H1 (cell line): ENCODE measurements at regions not wholly inside any gene's neighbourhood (a gene's known extent, or its start where the extent isn't known, plus 50 kb on each side); places are given as distances from the start of the nearest gene placed in this dataset.

Experiments used
- CBX5 ChIP-seq: fragments of 300-800, 300-1000 bp; sonication (generic); IDR thresholded peaks from 2 replicates; pipeline ENCODE4 v1.7.1; 2016; ENCODE audit warnings: antibody characterized with exemption, low read length, low read depth
- CEBPB ChIP-seq: IDR thresholded peaks from 2 replicates; pipeline ENCODE4 v1.6.1; 2012; ENCODE audit warnings: low read depth, low read length
- CREB1 ChIP-seq: IDR thresholded peaks from 2 replicates; pipeline ENCODE4 v1.6.1; 2012; ENCODE audit warnings: inconsistent platforms
- EZH2 ChIP-seq: fragments of 200-600 bp; sonication (generic); IDR thresholded peaks from 2 replicates; pipeline ENCODE4 v1.7.1; 2012; ENCODE audit warnings: low read depth, mild to moderate bottlenecking, moderate library complexity, low read length, inconsistent platforms; ENCODE audit not compliant: severe bottlenecking
- JUND ChIP-seq: IDR thresholded peaks from 2 replicates; pipeline ENCODE4 v1.6.1; 2011; ENCODE audit warnings: mild to moderate bottlenecking, improper control_type of control experiment, low read length
- NRF1 ChIP-seq: IDR thresholded peaks from 2 replicates; pipeline ENCODE4 v1.6.1; 2011; ENCODE audit warnings: mild to moderate bottlenecking, low read depth, low read length, improper control_type of control experiment
- POLR2A ChIP-seq, 2 experiments: IDR thresholded peaks; 1 replicate in 1 of 2; 2 replicates in 1 of 2; pipeline ENCODE4 v1.6.1; 2011; ENCODE audit warnings: low read depth in 2 of 2, low read length in 2 of 2, mild to moderate bottlenecking in 2 of 2; ENCODE audit errors: control extremely low read depth in 1 of 2
- SIN3A ChIP-seq, 2 experiments: IDR thresholded peaks in 1 of 2; conservative IDR thresholded peaks in 1 of 2; 2 replicates each; pipeline ENCODE4 v1.6.1; 2011 to 2012; ENCODE audit warnings: low read length in 2 of 2, improper control_type of control experiment in 1 of 2, low read depth in 1 of 2, mild to moderate bottlenecking in 1 of 2
- SUZ12 ChIP-seq: fragments of 200-600 bp; sonication (generic); IDR thresholded peaks from 2 replicates; pipeline ENCODE4 v1.6.1; 2012; ENCODE audit warnings: mild to moderate bottlenecking, inconsistent platforms, low read length, moderate library complexity, mixed read lengths
- TF ChIP-seq, protein P1 (sequence below), 3 experiments: IDR thresholded peaks; 1 replicate in 2 of 3; 2 replicates in 1 of 3; pipeline versions ENCODE4 v1.5.1 to v1.6.1; 2011; ENCODE audit warnings: low read length in 3 of 3, mild to moderate bottlenecking in 3 of 3, inconsistent platforms in 2 of 3, low read depth in 1 of 3, moderate library complexity in 1 of 3; ENCODE audit not compliant: insufficient read depth in 1 of 3; ENCODE audit errors: control extremely low read depth in 1 of 3
- TF ChIP-seq, protein P2 (sequence below): IDR thresholded peaks from 2 replicates; pipeline ENCODE4 v1.6.1; 2012; ENCODE audit warnings: inconsistent platforms

DNA sequence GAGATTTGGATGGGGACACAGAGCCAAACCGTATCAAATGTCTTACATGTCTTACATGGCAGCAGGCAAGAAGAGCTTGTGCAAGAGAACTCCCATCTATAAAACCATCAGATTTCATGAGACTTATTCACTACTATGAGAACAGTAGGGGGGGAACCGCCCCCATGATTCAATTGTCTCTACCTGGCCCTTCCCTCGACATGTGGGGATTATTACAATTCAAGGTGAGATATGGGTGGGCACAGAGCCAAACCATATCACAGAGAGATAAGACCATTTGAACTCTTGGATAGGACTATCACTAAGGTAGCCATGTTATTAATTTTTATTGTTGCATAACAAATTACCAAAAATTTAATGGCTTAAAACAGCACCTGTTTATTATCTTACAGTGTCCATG is 611.7 kb downstream of the SOX6 start:
- TF ChIP-seq EZH2: no peak
- TF ChIP-seq, protein P1, sequence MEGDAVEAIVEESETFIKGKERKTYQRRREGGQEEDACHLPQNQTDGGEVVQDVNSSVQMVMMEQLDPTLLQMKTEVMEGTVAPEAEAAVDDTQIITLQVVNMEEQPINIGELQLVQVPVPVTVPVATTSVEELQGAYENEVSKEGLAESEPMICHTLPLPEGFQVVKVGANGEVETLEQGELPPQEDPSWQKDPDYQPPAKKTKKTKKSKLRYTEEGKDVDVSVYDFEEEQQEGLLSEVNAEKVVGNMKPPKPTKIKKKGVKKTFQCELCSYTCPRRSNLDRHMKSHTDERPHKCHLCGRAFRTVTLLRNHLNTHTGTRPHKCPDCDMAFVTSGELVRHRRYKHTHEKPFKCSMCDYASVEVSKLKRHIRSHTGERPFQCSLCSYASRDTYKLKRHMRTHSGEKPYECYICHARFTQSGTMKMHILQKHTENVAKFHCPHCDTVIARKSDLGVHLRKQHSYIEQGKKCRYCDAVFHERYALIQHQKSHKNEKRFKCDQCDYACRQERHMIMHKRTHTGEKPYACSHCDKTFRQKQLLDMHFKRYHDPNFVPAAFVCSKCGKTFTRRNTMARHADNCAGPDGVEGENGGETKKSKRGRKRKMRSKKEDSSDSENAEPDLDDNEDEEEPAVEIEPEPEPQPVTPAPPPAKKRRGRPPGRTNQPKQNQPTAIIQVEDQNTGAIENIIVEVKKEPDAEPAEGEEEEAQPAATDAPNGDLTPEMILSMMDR (IDR thresholded peaks at IDR 0.05; ENCODE audit: control extremely low read depth in 1 of 3, insufficient read depth in 1 of 3, low read depth in 1 of 3, low read length in 3 of 3): no peak
- no peak for TF ChIP-seq SUZ12
- no peak for TF ChIP-seq CREB1
- TF ChIP-seq SIN3A (conservative IDR thresholded peaks at IDR 0.05 in 1 of 2, IDR thresholded peaks at IDR 0.05 in 1 of 2; ENCODE audit: low read depth in 1 of 2, low read length in 2 of 2): no peak
- no peak for TF ChIP-seq JUND
- TF ChIP-seq CBX5: no peak
- TF ChIP-seq, protein P2, sequence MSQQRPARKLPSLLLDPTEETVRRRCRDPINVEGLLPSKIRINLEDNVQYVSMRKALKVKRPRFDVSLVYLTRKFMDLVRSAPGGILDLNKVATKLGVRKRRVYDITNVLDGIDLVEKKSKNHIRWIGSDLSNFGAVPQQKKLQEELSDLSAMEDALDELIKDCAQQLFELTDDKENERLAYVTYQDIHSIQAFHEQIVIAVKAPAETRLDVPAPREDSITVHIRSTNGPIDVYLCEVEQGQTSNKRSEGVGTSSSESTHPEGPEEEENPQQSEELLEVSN: no peak
- TF ChIP-seq CEBPB: no peak
- no peak for TF ChIP-seq POLR2A (IDR thresholded peaks at IDR 0.05; ENCODE audit: control extremely low read depth in 1 of 2, low read depth in 2 of 2, low read length in 2 of 2)
- no peak for TF ChIP-seq NRF1
